GM23338 (cell line): ENCODE measurements at regions not wholly inside any gene's neighbourhood (a gene's known extent, or its start where the extent isn't known, plus 50 kb on each side); places are given as distances from the start of the nearest gene placed in this dataset.
A peak's percentile ranks its signal among the peaks of the same experiment; 100 is the strongest.

Experiments used
- ATAC-seq: fragments of 200-7000 bp; cut with Tn5 transposase; 3 replicates; pipeline ENCODE4 v1.9.1; 2020
- DNase-seq: peaks from one replicate; pipeline ENCODE4 v3.0.0-alpha.2; 2015; ENCODE audit warnings: low spot score
- H2AFZ ChIP-seq: fragments of 200-600 bp; sonication (generic); 2 replicates; pipeline ENCODE4 v1.8.0; 2016; ENCODE audit warnings: antibody characterized with exemption, mild to moderate bottlenecking, moderate library complexity
- H3F3A ChIP-seq: fragments of 200-600 bp; sonication (generic); replicated peaks from 2 replicates; pipeline ENCODE4 v1.8.0; 2017; ENCODE audit warnings: antibody characterized with exemption, mixed run types, low read depth
- H3K27ac ChIP-seq: fragments of 200-600 bp; sonication (generic); 2 replicates; pipeline ENCODE4 v1.6.1; 2016; ENCODE audit warnings: low read depth
- H3K27me3 ChIP-seq: fragments of 200-600 bp; sonication (generic); 2 replicates; pipeline ENCODE4 v1.8.0; 2016; ENCODE audit warnings: mild to moderate bottlenecking, mixed run types, moderate library complexity; ENCODE audit not compliant: insufficient read depth
- H3K36me3 ChIP-seq: fragments of 200-600 bp; sonication (generic); 2 replicates; pipeline ENCODE4 v1.8.0; 2016; ENCODE audit warnings: mild to moderate bottlenecking; ENCODE audit not compliant: insufficient read depth
- H3K4me1 ChIP-seq: fragments of 200-600 bp; sonication (generic); 2 replicates; pipeline ENCODE4 v1.8.0; 2016; ENCODE audit warnings: mild to moderate bottlenecking, moderate library complexity; ENCODE audit not compliant: insufficient read depth
- H3K4me2 ChIP-seq: fragments of 200-600 bp; sonication (generic); 2 replicates; pipeline ENCODE4 v1.7.1; 2017; ENCODE audit warnings: mixed run types
- H3K4me3 ChIP-seq: fragments of 200-600 bp; sonication (generic); 2 replicates; pipeline ENCODE4 v1.6.1; 2016; ENCODE audit warnings: mixed run types
- H3K79me2 ChIP-seq: fragments of 200-600 bp; sonication (generic); replicated peaks from 2 replicates; pipeline ENCODE4 v1.8.0; 2017; ENCODE audit warnings: mild to moderate bottlenecking; ENCODE audit not compliant: insufficient read depth
- H3K9me2 ChIP-seq: fragments of 200-600 bp; sonication (generic); 2 replicates; pipeline ENCODE4 v1.8.0; 2017; ENCODE audit not compliant: insufficient read depth
- H4K20me1 ChIP-seq: fragments of 200-600 bp; sonication (generic); replicated peaks from 2 replicates; pipeline ENCODE4 v1.8.0; 2017; ENCODE audit warnings: mild to moderate bottlenecking; ENCODE audit not compliant: insufficient read depth
- H3K27ac Mint-ChIP-seq: 2 replicates; pipeline ENCODE4 v1.8.0; 2020; ENCODE audit warnings: inconsistent platforms, mild to moderate bottlenecking, moderate library complexity, mixed read lengths
- H3K27me3 Mint-ChIP-seq: 3 replicates; pipeline ENCODE4 v1.8.0; 2022; ENCODE audit warnings: low read depth, mild to moderate bottlenecking, moderate library complexity, mixed read lengths, inconsistent platforms; ENCODE audit not compliant: insufficient read depth, poor library complexity
- H3K36me3 Mint-ChIP-seq: 3 replicates; pipeline ENCODE4 v1.8.0; 2021; ENCODE audit warnings: low read depth, mild to moderate bottlenecking, inconsistent platforms, moderate library complexity, mixed read lengths
- H3K4me1 Mint-ChIP-seq: 3 replicates; pipeline ENCODE4 v1.8.0; 2020; ENCODE audit warnings: mild to moderate bottlenecking, inconsistent platforms, mixed read lengths
- H3K4me3 Mint-ChIP-seq: 3 replicates; pipeline ENCODE4 v1.8.0; 2021; ENCODE audit warnings: moderate library complexity, mild to moderate bottlenecking, inconsistent platforms, mixed read lengths
- H3K9me3 Mint-ChIP-seq: 3 replicates; pipeline ENCODE4 v1.8.0; 2020; ENCODE audit warnings: moderate library complexity, mild to moderate bottlenecking, inconsistent platforms, mixed read lengths
- CREB1 ChIP-seq: fragments of 250-450 bp; sonication (Bioruptor Pico); IDR thresholded peaks from 2 replicates; pipeline ENCODE4 v1.5.0; 2020; ENCODE audit warnings: low read depth, mild to moderate bottlenecking, moderate library complexity
- ETS1 ChIP-seq: IDR thresholded peaks from 2 replicates; pipeline ENCODE4 v1.6.1; 2016; ENCODE audit warnings: antibody characterized with exemption
- EZH2 ChIP-seq: fragments of 200-600 bp; sonication (generic); IDR thresholded peaks from one replicate; pipeline ENCODE4 v1.8.0; 2017; ENCODE audit warnings: antibody characterized with exemption, mild to moderate bottlenecking, low read depth; ENCODE audit not compliant: unreplicated experiment
- EZH2phosphoT487 ChIP-seq: fragments of 200-600 bp; sonication (generic); IDR thresholded peaks from one replicate; pipeline ENCODE4 v1.8.1; 2018; ENCODE audit warnings: antibody characterized with exemption; ENCODE audit not compliant: unreplicated experiment
- JUNB ChIP-seq: IDR thresholded peaks from one replicate; pipeline ENCODE4 v1.6.1; 2016; ENCODE audit warnings: antibody characterized with exemption; ENCODE audit not compliant: unreplicated experiment
- NANOG ChIP-seq: IDR thresholded peaks from 2 replicates; pipeline ENCODE4 v1.6.1; 2016; ENCODE audit warnings: antibody characterized with exemption, borderline replicate concordance
- POLR2AphosphoS5 ChIP-seq: IDR thresholded peaks from 2 replicates; pipeline ENCODE4 v1.6.1; 2016; ENCODE audit warnings: antibody characterized with exemption, low read depth
- STAT1 ChIP-seq: IDR thresholded peaks from one replicate; pipeline ENCODE4 v1.6.1; 2016; ENCODE audit warnings: antibody characterized with exemption; ENCODE audit not compliant: unreplicated experiment
- ZNF114 ChIP-seq: fragments of 250-450 bp; sonication (Bioruptor Pico); IDR thresholded peaks from 2 replicates; pipeline ENCODE4 v1.5.0; 2020; ENCODE audit warnings: mild to moderate bottlenecking, moderate library complexity
- ZNF331 ChIP-seq: fragments of 250-450 bp; sonication (Bioruptor Pico); IDR thresholded peaks from 2 replicates; pipeline ENCODE4 v1.5.0; 2020; ENCODE audit warnings: low read depth, mild to moderate bottlenecking, moderate library complexity
- TF ChIP-seq, protein P1 (sequence below): IDR thresholded peaks from one replicate; pipeline ENCODE4 v1.6.1; 2018; ENCODE audit warnings: antibody characterized with exemption; ENCODE audit not compliant: unreplicated experiment
- TF ChIP-seq, protein P2 (sequence below): fragments of 250-450 bp; sonication (Bioruptor Pico); IDR thresholded peaks from 2 replicates; pipeline ENCODE4 v1.5.0; 2020; ENCODE audit warnings: mild to moderate bottlenecking, moderate library complexity

DNA sequence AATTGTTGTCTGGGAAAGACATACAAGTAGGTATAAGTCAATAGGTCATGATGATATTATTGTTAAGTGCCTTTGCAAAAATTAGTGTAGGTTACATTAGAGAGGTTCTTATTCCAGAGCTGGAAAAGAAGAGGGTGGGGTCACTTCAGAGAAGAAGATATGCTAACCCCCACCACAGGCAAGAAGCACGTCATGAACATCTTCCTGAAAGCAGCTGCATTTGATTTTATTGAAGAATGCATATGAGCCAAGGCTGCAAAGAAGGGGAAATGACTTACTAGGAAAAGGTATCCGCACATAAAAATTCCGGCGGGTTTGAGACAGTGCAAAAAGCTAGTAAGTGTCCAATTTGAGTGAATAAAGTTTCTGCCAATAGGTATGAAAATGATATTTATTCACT is 195.3 kb upstream of the CDH2 start:
- no peaks in the 10 kb centered on the region for H3K36me3 Mint-ChIP-seq
- Histone ChIP-seq H3K4me3 (no peak overlapping the region), H3K27me3 (no peaks in the 10 kb centered on the region), H3F3A (no peaks in the 10 kb centered on the region), H3K4me2 (no peak overlapping the region), H3K4me1 (no peaks in the 10 kb centered on the region), H2AFZ (no peak overlapping the region), H4K20me1 (no peaks in the 10 kb centered on the region), H3K79me2 (no peaks in the 10 kb centered on the region), H3K9me2 (no peaks in the 10 kb centered on the region), H3K27ac (no peak overlapping the region), H3K36me3 (no peaks in the 10 kb centered on the region)
- TF ChIP-seq EZH2phosphoT487 (no peak), JUNB (no peak), POLR2AphosphoS5 (no peak), NANOG (no peak), EZH2 (no peak), CREB1 (CRISPR knock-in tag) (no peak)
- no peaks in the 10 kb centered on the region for H3K9me3 Mint-ChIP-seq
- DNase-seq (no peak), ATAC-seq (no peak)
- no peak overlapping the region for H3K4me3 Mint-ChIP-seq
- no peaks in the 10 kb centered on the region for H3K4me1 Mint-ChIP-seq
- H3K27me3 Mint-ChIP-seq = no peaks in the 10 kb centered on the region
- H3K27ac Mint-ChIP-seq = no peak overlapping the region

- no peak overlapping the region for H3K4me3 ChIP-seq
- Mint-ChIP-seq H3K4me1 (no peaks in the 10 kb centered on the region), H3K27me3 (no peaks in the 10 kb centered on the region), H3K4me3 (no peak overlapping the region), H3K27ac (no peak overlapping the region), H3K36me3 (no peaks in the 10 kb centered on the region), H3K9me3 (no peaks in the 10 kb centered on the region; the same call in 2 of the 3 replicates)
- DNase-seq (no peak), ATAC-seq (no peak)
- H3K4me1 ChIP-seq = no peaks in the 10 kb centered on the region
- H3K4me2 ChIP-seq = no peak overlapping the region
- no peaks in the 10 kb centered on the region for H3F3A ChIP-seq
- H3K27me3 ChIP-seq = no peaks in the 10 kb centered on the region
- no peaks in the 10 kb centered on the region for H4K20me1 ChIP-seq
- H3K9me2 ChIP-seq = no peaks in the 10 kb centered on the region
- H3K79me2 ChIP-seq = no peaks in the 10 kb centered on the region
- no peaks in the 10 kb centered on the region for H3K36me3 ChIP-seq
- no peak overlapping the region for H3K27ac ChIP-seq
- H2AFZ ChIP-seq = peak overlapping the region; percentile 15; the same call in 1 of the 2 replicates
- TF ChIP-seq ETS1 (no peak), STAT1 (no peak), ZNF331 (no peak), EZH2 (no peak), ZNF114 (no peak)
- TF ChIP-seq, protein P1, sequence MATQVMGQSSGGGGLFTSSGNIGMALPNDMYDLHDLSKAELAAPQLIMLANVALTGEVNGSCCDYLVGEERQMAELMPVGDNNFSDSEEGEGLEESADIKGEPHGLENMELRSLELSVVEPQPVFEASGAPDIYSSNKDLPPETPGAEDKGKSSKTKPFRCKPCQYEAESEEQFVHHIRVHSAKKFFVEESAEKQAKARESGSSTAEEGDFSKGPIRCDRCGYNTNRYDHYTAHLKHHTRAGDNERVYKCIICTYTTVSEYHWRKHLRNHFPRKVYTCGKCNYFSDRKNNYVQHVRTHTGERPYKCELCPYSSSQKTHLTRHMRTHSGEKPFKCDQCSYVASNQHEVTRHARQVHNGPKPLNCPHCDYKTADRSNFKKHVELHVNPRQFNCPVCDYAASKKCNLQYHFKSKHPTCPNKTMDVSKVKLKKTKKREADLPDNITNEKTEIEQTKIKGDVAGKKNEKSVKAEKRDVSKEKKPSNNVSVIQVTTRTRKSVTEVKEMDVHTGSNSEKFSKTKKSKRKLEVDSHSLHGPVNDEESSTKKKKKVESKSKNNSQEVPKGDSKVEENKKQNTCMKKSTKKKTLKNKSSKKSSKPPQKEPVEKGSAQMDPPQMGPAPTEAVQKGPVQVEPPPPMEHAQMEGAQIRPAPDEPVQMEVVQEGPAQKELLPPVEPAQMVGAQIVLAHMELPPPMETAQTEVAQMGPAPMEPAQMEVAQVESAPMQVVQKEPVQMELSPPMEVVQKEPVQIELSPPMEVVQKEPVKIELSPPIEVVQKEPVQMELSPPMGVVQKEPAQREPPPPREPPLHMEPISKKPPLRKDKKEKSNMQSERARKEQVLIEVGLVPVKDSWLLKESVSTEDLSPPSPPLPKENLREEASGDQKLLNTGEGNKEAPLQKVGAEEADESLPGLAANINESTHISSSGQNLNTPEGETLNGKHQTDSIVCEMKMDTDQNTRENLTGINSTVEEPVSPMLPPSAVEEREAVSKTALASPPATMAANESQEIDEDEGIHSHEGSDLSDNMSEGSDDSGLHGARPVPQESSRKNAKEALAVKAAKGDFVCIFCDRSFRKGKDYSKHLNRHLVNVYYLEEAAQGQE = no peak
- TF ChIP-seq, protein P2, sequence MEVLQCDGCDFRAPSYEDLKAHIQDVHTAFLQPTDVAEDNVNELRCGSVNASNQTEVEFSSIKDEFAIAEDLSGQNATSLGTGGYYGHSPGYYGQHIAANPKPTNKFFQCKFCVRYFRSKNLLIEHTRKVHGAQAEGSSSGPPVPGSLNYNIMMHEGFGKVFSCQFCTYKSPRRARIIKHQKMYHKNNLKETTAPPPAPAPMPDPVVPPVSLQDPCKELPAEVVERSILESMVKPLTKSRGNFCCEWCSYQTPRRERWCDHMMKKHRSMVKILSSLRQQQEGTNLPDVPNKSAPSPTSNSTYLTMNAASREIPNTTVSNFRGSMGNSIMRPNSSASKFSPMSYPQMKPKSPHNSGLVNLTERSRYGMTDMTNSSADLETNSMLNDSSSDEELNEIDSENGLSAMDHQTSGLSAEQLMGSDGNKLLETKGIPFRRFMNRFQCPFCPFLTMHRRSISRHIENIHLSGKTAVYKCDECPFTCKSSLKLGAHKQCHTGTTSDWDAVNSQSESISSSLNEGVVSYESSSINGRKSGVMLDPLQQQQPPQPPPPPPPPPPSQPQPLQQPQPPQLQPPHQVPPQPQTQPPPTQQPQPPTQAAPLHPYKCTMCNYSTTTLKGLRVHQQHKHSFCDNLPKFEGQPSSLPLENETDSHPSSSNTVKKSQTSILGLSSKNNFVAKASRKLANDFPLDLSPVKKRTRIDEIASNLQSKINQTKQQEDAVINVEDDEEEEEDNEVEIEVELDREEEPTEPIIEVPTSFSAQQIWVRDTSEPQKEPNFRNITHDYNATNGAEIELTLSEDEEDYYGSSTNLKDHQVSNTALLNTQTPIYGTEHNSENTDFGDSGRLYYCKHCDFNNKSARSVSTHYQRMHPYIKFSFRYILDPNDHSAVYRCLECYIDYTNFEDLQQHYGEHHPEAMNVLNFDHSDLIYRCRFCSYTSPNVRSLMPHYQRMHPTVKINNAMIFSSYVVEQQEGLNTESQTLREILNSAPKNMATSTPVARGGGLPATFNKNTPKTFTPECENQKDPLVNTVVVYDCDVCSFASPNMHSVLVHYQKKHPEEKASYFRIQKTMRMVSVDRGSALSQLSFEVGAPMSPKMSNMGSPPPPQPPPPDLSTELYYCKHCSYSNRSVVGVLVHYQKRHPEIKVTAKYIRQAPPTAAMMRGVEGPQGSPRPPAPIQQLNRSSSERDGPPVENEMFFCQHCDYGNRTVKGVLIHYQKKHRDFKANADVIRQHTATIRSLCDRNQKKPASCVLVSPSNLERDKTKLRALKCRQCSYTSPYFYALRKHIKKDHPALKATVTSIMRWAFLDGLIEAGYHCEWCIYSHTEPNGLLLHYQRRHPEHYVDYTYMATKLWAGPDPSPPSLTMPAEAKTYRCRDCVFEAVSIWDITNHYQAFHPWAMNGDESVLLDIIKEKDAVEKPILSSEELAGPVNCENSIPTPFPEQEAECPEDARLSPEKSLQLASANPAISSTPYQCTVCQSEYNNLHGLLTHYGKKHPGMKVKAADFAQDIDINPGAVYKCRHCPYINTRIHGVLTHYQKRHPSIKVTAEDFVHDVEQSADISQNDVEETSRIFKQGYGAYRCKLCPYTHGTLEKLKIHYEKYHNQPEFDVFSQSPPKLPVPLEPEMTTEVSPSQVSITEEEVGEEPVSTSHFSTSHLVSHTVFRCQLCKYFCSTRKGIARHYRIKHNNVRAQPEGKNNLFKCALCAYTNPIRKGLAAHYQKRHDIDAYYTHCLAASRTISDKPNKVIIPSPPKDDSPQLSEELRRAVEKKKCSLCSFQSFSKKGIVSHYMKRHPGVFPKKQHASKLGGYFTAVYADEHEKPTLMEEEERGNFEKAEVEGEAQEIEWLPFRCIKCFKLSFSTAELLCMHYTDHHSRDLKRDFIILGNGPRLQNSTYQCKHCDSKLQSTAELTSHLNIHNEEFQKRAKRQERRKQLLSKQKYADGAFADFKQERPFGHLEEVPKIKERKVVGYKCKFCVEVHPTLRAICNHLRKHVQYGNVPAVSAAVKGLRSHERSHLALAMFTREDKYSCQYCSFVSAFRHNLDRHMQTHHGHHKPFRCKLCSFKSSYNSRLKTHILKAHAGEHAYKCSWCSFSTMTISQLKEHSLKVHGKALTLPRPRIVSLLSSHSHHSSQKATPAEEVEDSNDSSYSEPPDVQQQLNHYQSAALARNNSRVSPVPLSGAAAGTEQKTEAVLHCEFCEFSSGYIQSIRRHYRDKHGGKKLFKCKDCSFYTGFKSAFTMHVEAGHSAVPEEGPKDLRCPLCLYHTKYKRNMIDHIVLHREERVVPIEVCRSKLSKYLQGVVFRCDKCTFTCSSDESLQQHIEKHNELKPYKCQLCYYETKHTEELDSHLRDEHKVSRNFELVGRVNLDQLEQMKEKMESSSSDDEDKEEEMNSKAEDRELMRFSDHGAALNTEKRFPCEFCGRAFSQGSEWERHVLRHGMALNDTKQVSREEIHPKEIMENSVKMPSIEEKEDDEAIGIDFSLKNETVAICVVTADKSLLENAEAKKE (CRISPR knock-in tag) = no peak
Measured at GRCh38 chr18:28366676-28367075, 189.7 kb upstream of the CDH2 start.
